ENCODE measurements at regions not wholly inside any gene's neighbourhood (a gene's known extent, or its start where the extent isn't known, plus 50 kb on each side); places are given as distances from the start of the nearest gene placed in this dataset.
"Not testable (repeated sequence)": the region's sequence is repeated elsewhere in the genome, so short reads cannot be mapped to it uniquely, and the experiment has no call there.

GRCh38 chr7:88586219-88586618 is 173.3 kb upstream of the ZNF804B start:
- TF ChIP-seq CTCF (conservative IDR thresholded peaks at IDR 0.05; ENCODE audit: control insufficient read depth, insufficient read depth, low read depth, low read length) = no peak
- no peak overlapping the region for H3K4me3 ChIP-seq (ENCODE audit: control insufficient read depth, low read depth, low read length)
- DNase-seq (ENCODE audit: low read depth) = no peak

DNA sequence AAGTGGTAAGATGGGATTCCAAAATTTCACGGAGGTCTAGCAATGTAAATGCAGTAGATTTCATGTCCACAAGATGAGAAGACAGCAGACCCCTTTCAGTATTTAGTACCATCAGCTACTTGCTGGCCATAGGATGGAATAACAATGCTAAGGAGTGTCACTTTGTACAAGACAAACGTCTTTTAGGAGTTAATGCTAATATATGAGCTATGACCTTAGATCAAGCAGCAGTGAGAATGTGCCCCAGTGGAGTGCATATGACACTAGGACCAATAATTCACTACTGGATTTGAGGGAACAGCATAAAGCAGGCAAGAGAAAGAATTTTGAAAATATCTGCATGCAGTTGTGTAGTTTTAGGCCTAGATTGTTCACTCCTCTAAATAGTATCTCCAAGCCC is 182.8 kb upstream of the ZNF804B start:
- no peak for TF ChIP-seq CTCF (conservative IDR thresholded peaks at IDR 0.05; ENCODE audit: control insufficient read depth, insufficient read depth, low read depth, low read length)
- no peak overlapping the region for H3K4me3 ChIP-seq (ENCODE audit: control insufficient read depth, low read depth, low read length)
- no peak for DNase-seq (ENCODE audit: low read depth)

- TF ChIP-seq CTCF (conservative IDR thresholded peaks at IDR 0.05; ENCODE audit: control insufficient read depth, insufficient read depth, low read depth, low read length) = no peak
- H3K4me3 ChIP-seq (ENCODE audit: control insufficient read depth, low read depth, low read length) = no peak overlapping the region
- DNase-seq (ENCODE audit: low read depth) = no peak
Observed at GRCh38 chr7:88566162-88566729, 193.3 kb upstream of the ZNF804B start.

DNA sequence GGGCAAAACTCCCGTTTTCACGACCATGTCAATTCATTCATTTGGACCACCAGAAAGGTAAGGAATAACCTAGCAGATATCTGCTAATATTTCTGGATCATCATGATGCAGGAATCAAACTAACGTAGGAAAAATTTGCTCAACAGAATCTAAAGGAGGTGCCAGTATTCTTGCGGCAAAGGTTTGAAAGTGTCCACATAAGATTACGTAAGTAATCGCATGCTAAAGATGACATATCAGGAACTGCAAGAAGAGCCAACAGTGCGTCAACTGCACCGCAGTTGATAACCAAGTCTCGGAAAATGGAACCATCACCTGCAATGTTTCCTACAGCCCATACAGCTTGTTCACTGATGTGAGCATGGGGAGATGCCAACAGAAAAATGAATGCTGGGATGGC is 194.1 kb upstream of the ZNF804B start:
- TF ChIP-seq CTCF (conservative IDR thresholded peaks at IDR 0.05; ENCODE audit: control insufficient read depth, insufficient read depth, low read depth, low read length) = no peak
- H3K4me3 ChIP-seq (ENCODE audit: control insufficient read depth, low read depth, low read length) = no peak overlapping the region
- DNase-seq (ENCODE audit: low read depth) = no peak

DNA sequence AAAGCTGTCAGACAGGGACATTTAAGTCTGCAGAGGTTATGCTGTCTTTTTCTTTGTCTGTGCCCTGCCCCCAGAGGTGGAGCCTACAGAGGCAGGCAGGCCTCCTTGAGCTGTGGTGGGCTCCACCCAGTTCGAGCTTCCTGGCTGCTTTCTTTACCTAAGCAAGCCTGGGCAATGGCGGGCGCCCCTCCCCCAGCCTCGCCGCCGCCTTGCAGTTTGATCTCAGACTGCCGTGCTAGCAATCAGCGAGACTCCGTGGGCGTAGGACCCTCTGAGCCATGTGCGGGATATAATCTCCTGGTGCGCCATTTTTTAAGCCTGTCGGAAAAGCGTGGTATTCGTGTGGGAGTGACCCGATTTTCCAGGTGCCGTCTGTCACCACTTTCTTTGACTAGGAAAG is 203.1 kb upstream of the ZNF804B start:
- not testable (repeated sequence) for DNase-seq (ENCODE audit: low read depth); H3K4me3 ChIP-seq (ENCODE audit: control insufficient read depth, low read depth, low read length)

- DNase-seq (ENCODE audit: low read depth); H3K4me3 ChIP-seq (ENCODE audit: control insufficient read depth, low read depth, low read length): not testable (repeated sequence)
Observed at GRCh38 chr7:88554847-88555246, 204.7 kb upstream of the ZNF804B start.

DNA sequence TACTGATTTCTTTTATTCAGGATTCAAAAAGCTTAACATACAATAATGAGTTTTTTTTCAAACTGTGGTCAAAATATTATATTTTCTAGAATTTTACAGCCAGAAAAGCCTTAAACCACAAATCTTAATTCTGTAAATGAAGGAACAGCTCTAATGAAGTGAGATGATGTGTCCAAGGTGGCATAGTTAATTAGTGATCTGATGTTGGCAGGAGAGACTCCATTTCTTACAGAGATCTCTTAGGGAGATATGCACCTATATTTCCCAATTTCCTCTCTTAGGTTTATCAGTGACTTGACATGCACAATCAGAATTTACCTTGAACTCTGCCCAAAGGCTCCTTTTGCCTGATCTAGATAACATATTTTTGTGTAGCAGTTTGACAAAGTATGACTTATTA is 211.1 kb upstream of the ZNF804B start:
- TF ChIP-seq CTCF (conservative IDR thresholded peaks at IDR 0.05; ENCODE audit: control insufficient read depth, insufficient read depth, low read depth, low read length) = no peak
- no peak for DNase-seq (ENCODE audit: low read depth)
- H3K4me3 ChIP-seq (ENCODE audit: control insufficient read depth, low read depth, low read length) = no peak overlapping the region

DNA sequence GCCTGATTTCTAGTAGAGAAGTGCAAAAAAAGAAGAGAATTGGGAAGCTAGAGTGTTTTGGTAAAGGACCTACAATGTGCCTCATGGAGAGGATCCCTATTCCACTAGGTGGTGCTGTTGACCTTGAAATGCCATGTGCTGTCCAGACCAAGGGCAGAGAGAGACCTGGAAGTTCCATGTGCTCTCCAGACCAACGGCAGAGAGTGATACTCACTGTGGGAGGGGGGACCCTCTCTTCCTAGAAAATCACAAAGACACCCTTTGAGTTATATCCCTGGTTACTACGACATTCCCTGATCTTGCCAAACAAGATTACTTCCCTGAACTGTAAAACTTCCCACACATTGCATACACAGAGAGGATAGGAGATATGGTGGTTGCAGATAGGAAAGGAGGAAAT is 212.7 kb upstream of the ZNF804B start:
- H3K4me3 ChIP-seq (ENCODE audit: control insufficient read depth, low read depth, low read length) = no peak overlapping the region
- DNase-seq (ENCODE audit: low read depth) = peak; percentile 39
- TF ChIP-seq CTCF (conservative IDR thresholded peaks at IDR 0.05; ENCODE audit: control insufficient read depth, insufficient read depth, low read depth, low read length) = peak; percentile 50

Data from fibroblast of mammary gland (primary cell).